GM12875 (cell line): ENCODE measurements at regions not wholly inside any gene's neighbourhood (a gene's known extent, or its start where the extent isn't known, plus 50 kb on each side); places are given as distances from the start of the nearest gene placed in this dataset.

ENCODE experiments used
- H3K4me3 ChIP-seq: one replicate; pipeline ENCODE4 v1.5.1; 2011; ENCODE audit warnings: low read depth, low read length, control low read depth
- TF ChIP-seq, protein P1 (sequence below): IDR thresholded peaks from 2 replicates; pipeline ENCODE4 v1.5.1; 2011; ENCODE audit warnings: low read depth, mild to moderate bottlenecking, control low read depth, inconsistent platforms, low read length, moderate library complexity, borderline replicate concordance; ENCODE audit not compliant: insufficient read depth

DNA sequence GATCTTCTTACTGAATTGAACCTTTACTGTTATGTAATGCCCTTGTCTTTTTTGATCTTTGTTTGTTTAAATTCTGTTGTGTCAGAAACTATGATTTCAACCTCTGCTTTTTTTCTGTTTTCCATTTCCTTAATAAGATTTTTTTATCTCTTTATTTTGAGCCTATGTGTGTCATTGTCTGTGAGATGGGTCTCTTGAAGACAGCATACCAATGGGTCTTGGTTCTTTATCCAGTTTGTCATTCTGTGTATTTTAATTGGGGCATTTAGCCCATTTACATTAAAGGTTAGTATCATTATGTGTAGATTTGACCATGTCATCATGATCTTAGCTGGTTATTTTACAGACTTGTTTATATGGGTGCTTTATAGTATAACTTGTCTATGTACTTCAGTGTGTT, 1803.3 kb downstream of the SLITRK5 start:
- TF ChIP-seq, protein P1, sequence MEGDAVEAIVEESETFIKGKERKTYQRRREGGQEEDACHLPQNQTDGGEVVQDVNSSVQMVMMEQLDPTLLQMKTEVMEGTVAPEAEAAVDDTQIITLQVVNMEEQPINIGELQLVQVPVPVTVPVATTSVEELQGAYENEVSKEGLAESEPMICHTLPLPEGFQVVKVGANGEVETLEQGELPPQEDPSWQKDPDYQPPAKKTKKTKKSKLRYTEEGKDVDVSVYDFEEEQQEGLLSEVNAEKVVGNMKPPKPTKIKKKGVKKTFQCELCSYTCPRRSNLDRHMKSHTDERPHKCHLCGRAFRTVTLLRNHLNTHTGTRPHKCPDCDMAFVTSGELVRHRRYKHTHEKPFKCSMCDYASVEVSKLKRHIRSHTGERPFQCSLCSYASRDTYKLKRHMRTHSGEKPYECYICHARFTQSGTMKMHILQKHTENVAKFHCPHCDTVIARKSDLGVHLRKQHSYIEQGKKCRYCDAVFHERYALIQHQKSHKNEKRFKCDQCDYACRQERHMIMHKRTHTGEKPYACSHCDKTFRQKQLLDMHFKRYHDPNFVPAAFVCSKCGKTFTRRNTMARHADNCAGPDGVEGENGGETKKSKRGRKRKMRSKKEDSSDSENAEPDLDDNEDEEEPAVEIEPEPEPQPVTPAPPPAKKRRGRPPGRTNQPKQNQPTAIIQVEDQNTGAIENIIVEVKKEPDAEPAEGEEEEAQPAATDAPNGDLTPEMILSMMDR: no peak
- no peak overlapping the region for H3K4me3 ChIP-seq

GRCh38 chr13:89486065-89486464, 1814.9 kb downstream of the SLITRK5 start:
- no peak overlapping the region for H3K4me3 ChIP-seq
- TF ChIP-seq, protein P1: no peak

DNA sequence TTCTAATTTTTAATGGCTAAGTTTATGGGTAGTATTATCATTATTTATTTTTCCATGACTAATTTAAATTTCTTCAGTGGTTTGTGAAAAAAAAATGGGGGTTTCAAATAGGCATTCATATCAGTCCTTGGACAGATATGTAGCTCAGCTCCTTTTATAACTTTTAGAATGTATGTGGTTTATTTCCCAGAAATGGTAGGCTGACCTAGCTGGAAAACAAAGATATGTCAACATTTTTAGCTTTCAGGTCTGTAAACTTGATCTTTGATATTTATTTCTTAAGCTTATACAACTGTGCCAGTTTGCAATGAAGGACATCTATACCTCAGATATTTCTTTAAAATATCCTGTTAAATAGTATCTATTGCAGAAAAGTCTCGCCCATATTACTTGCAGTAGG, 1815.5 kb downstream of the SLITRK5 start:
- H3K4me3 ChIP-seq: no peak overlapping the region
- TF ChIP-seq, protein P1: no peak

DNA sequence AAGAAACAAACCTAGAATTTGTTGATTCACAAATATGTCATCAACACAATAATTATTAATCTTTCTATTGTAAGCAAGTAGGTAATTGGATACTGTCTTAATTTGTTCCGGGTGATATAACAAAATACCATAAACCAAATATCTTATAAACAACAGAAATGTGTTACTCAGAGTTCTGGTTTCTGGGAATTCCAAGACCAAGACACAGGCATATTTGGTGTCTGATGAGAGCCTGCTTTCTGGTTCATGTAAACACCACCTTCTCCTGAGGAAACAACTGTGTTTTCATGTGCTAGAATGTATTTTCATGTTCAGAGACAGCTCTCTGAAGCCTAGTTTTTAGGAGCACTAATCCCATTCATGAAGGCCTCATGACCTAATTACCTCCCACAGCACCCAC, 1819.5 kb downstream of the SLITRK5 start:
- TF ChIP-seq, protein P1: no peak
- H3K4me3 ChIP-seq: no peak overlapping the region

- TF ChIP-seq, protein P1: no peak
- no peak overlapping the region for H3K4me3 ChIP-seq
These were observed 1825.3 kb downstream of the SLITRK5 start for GRCh38 chr13:89496478-89496877.

DNA sequence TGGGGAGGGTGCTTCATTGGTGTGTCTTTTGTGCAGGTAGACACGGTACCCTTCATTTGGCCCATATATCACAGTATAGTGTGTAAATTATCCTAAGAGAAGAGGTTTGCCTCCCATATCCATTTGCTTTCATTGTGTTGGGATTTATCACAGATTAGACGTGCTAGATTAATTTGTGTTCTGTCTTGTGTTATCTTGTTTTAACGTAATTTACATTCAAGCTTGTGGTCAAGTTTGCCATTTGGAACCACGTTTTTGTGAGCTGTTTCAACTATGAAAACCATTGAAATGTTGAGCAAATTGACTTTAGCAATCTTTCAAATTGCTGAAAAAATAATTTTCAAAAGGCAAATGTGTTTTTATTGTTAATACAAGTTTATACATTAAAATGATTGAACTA, 1826.5 kb downstream of the SLITRK5 start:
- no peak overlapping the region for H3K4me3 ChIP-seq
- TF ChIP-seq, protein P1: no peak

- TF ChIP-seq, protein P1: no peak
- H3K4me3 ChIP-seq: no peak overlapping the region
These were observed 1831.1 kb downstream of the SLITRK5 start for GRCh38 chr13:89502286-89502685.
